Right ventricle myocardium inferior (tissue), 1 donor: ENCODE measurements at regions not wholly inside any gene's neighbourhood (a gene's known extent, or its start where the extent isn't known, plus 50 kb on each side); places are given as distances from the start of the nearest gene placed in this dataset.

ENCODE experiments used
- ATAC-seq: fragments of 200-7000 bp; cut with Tn5 transposase; one replicate; pipeline ENCODE4 v1.9.1; 2020; ENCODE audit warnings: mild to moderate bottlenecking, moderate library complexity
- DNase-seq: peaks from one replicate; pipeline ENCODE4 v3.0.0; 2021; ENCODE audit errors: missing footprints
- intact Hi-C: fragments of 100-400 bp; cut with DNase I; formaldehyde crosslinking; loops from one replicate; pipeline ENCODE4 v1.11.0; 2022
- donor health status: DM: no; HTN: yes; CAD: no; lungs with severe emphysema.

- DNase-seq (no peak), ATAC-seq (no peak)
- intact Hi-C loops = no loop called here
These were observed 61.2 kb upstream of the ATL2 start for GRCh38 chr2:38438133-38438882.

- intact Hi-C loops = no loop called here
These were observed 59.2 kb upstream of the ATL2 start for GRCh38 chr2:38436227-38436664.

GRCh38 chr2:38435775-38436174, 58.7 kb upstream of the ATL2 start:
- intact Hi-C loops = no loop called here
- no peak for DNase-seq
- ATAC-seq = no peak

More at GRCh38 chr2:38436227-38436664, 59.2 kb upstream of the ATL2 start:
- DNase-seq (no peak), ATAC-seq (no peak)

- intact Hi-C loops = no loop called here
- no peak for DNase-seq
- no peak for ATAC-seq
These were observed 57.5 kb upstream of the ATL2 start for GRCh38 chr2:38434595-38434994.

GRCh38 chr2:38433607-38433975, 56.5 kb upstream of the ATL2 start:
- DNase-seq (no peak), ATAC-seq (no peak)
- intact Hi-C loops = no loop called here

- ATAC-seq = peak; percentile 58
- DNase-seq = no peak
- intact Hi-C loops = no loop called here
These were observed 55.9 kb upstream of the ATL2 start for GRCh38 chr2:38432820-38433606.

GRCh38 chr2:38430597-38431207, 53.6 kb upstream of the ATL2 start:
- intact Hi-C loops = no loop called here
- DNase-seq = no peak
- no peak for ATAC-seq

GRCh38 chr2:38430196-38430595, 53.1 kb upstream of the ATL2 start:
- no peak for ATAC-seq
- DNase-seq = no peak
- intact Hi-C loops = no loop called here

- intact Hi-C loops = no loop called here
- no peak for ATAC-seq
- DNase-seq = no peak
These were observed 50.9 kb upstream of the ATL2 start for GRCh38 chr2:38427936-38428335.

GRCh38 chr2:38427054-38427453, 50.0 kb upstream of the ATL2 start:
- DNase-seq (no peak), ATAC-seq (no peak)
- intact Hi-C loops = no loop called here
